IPS-18c (cell line): ENCODE measurements at regions not wholly inside any gene's neighbourhood (a gene's known extent, or its start where the extent isn't known, plus 50 kb on each side); places are given as distances from the start of the nearest gene placed in this dataset.

ENCODE experiments used
- H3K4me3 ChIP-seq: 2 replicates; pipeline ENCODE4 v1.7.0; 2013; ENCODE audit warnings: low read depth, mild to moderate bottlenecking, low read length, moderate library complexity; ENCODE audit not compliant: insufficient read depth
- H3K9me3 ChIP-seq: one replicate; pipeline ENCODE4 v1.6.1; 2013; ENCODE audit warnings: mild to moderate bottlenecking, low read length, moderate library complexity; ENCODE audit not compliant: control insufficient read depth, insufficient read depth

DNA sequence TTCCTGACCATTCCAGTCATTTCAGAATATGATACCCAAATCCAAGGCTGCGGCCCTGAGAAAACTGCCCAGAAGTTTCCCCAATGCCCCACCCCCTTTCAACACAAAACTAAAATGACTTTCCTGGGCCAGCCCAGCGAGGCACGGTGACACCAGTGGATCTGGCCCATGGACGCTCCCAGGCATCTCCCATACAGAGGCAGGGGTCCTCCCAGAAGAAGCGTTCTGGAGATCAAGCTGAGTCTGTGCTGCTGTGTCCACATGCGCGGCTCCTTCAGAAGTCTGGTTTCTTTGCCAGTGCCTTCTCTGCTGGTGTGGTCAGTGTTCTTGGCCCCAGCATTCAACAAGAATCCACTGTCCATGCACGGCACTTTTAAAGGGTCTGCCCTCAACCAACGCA, 228.2 kb upstream of the SFSWAP start:
- no peaks in the 10 kb centered on the region for H3K9me3 ChIP-seq

DNA sequence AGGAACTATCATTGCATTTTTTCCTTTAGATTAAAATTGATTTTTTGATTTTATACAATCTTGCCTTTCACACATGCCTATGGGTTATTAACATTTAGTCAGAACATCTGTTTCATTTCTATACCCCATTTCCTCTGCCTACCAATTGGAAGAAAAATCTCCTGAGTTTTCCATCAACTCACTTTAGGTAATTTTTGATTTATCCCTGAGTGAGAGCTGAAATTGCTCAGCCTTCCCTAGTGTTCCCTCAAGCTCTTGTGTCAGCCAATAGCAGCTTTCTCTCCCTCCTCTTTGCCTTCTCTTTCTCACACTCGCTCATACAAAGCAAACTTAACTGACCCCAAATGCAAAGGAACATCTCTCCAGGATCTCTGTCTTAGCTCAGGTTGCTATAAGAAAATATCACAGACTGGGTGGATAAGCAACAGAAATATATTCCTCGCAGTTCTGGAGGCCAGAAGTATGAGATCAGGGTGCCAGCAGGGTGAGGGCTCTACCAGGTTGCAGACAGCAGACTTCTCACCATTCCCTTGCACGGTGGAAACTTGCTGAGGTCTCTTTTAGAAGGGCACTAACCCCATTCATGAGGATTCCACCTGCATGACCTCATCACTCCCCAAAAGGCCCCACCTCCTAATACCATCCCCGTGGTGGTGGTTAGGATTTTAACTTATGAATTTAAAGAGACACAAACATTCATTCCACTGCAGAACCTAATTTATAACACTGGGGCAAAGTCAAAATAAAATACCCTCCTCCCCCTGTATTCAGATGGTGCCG, 224.2 kb upstream of the SFSWAP start:
- Histone ChIP-seq H3K4me3 (no peak overlapping the region), H3K9me3 (no peaks in the 10 kb centered on the region)

More for the DNA sequence above, 228.2 kb upstream of the SFSWAP start:
- H3K4me3 ChIP-seq = no peak overlapping the region

DNA sequence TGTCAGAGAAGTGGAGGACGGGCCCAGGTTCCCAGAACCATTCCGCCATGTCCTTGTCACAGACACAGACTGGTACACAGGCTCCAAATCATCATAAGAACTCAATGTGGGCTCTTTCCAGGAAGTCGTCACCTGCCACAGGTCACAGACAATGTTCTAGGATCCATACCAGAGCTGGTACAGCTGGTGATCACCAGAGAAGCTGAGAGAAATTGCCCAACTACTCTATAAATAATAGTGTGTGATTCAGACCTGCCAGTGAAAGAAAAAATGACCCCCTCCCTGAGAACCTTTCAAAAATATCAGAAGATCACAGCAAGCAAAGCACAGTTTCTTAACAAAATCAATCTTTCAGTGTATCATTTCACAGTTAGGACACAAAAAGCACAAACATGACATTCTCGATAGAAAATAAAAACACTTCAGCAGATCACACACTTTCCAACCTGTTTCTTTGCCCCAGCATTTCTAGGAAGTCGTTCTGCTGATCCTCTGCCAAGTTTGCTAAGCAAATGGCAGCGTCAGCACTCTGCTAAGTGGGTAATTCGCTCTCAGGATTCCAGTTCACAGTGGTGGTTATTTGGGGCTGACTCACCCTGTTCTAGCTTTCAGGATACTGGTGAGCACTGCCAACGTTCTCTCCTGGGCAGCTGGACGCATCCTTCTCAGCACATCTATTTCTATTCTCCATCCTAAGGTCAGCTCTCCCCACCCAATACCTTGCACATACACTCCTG, 223.3 kb upstream of the SFSWAP start:
- Histone ChIP-seq H3K9me3 (no peaks in the 10 kb centered on the region), H3K4me3 (no peak overlapping the region)

DNA sequence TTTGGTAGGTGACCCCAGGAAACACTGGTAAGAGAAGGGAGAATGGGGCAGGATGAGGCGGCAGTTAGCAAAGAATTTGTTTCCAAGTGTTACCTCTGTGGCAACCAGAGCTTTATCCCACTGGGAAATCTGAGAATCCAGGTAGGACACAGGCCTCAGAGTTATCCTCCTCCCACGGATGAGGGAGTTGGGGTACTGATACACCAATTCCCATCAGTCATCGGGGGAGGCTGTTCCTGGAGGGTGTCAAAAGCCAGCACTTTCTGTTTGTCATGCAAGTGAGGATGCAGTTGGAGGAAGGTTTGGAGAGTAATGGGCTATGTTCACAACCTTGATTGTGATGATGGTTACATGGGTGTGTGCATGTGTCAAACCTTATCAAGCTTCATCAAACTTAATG, 221.2 kb upstream of the SFSWAP start:
- Histone ChIP-seq H3K4me3 (no peak overlapping the region), H3K9me3 (no peaks in the 10 kb centered on the region)

DNA sequence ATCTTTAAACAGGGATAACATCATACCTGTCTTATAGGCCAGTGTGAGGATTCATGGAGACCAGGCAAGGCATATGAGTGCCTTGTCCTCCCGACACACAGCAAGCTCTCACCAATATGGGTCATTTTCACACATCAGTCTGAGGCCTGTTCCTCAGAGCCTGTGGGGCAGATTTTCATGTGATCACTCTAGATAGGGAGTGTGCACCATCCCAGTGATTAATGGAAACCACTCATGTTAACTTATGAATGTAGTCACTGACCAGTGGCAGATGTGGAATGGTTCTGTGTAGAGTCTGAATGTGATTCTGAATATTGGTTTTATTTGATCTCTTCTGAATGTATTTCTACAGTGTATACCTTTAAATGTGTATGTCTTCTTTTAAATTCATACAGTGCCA, 219.7 kb upstream of the SFSWAP start:
- no peaks in the 10 kb centered on the region for H3K9me3 ChIP-seq

DNA sequence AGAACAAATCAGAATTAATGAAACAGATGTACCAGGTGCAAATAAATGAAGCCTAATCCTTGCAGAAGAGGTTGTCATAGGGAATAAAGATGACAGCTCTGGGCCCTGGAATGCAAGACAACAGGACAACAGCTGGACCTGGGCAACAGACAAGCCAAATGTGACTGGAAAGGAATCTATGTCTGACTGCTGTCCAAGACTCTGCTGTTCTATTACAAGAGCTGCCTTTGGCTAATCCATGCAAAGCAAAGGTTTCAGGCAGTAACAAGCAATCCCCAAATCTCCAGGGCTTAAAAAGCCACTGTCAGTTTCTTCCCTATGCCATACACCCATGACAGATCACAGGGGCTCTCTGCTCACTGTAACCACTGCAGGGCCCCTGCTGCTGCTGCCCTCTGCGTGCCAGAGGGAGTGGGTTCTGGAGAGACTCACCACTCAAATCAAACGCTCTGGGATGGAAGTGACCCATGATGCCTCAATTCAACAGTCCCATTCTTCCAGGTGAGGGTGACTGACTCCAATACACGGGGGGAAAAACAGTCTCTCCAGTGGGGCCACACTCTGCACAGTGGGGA, 218.9 kb upstream of the SFSWAP start:
- Histone ChIP-seq H3K4me3 (no peak overlapping the region), H3K9me3 (no peaks in the 10 kb centered on the region)

More for the DNA sequence above, 219.7 kb upstream of the SFSWAP start:
- no peak overlapping the region for H3K4me3 ChIP-seq

DNA sequence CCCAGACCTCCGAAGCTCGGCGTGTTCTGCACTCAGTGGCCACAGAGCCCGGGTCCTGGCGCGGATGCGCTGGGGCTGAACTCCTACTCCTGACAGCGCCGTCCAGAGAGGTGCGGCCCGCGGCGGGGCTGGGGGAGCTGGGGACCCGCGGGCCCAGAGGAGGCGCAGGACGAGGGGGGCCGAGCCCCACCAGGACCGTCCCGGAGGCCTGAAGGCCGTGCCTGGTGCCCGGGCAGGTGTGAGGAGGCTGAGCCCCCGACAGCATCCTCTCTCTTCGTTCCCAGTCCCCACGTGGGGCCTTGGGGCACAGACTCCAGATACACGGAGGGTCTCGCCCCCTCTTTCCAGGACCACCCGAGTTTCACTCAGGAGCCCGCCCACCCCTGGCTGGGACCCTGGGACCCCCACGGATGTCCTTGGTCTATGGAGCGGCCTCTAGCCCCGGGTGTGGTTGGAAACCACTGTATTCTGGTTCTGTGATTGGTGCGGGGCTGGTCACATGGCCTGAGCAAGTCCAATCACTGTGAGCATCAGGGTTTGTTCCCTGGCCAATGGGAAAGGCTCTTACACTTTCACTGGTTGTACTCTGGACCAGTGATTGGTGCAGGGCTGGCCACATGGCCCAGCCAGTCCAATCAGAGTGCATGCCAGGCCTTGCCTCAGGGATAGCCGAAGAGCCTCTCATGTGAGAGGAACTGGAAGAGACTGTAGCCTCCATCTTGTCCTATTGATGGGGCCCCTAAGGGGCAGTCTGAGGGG, 217.6 kb upstream of the SFSWAP start:
- no peaks in the 10 kb centered on the region for H3K9me3 ChIP-seq
- no peak overlapping the region for H3K4me3 ChIP-seq

DNA sequence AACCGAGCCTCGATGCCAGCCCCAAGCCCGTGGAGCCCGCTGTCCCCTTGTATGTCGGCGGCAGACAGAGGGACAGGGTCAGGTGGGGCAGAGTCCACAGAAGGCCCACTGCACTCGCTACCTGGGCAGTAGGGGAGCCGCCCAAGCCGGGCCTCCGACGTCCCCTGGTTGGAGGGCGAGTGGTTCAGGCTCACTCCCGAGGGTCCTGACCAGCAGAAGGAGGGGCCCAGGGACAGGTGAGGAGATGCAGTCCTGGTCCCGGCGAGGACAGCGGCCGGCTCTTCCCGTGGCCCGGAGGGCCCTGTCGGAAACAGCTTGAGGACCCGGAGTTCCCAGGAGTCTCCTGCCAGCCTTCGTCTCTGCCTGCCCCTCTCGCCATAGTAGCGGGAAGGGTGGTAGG, 216.7 kb upstream of the SFSWAP start:
- H3K4me3 ChIP-seq = no peak overlapping the region
- H3K9me3 ChIP-seq = no peaks in the 10 kb centered on the region

DNA sequence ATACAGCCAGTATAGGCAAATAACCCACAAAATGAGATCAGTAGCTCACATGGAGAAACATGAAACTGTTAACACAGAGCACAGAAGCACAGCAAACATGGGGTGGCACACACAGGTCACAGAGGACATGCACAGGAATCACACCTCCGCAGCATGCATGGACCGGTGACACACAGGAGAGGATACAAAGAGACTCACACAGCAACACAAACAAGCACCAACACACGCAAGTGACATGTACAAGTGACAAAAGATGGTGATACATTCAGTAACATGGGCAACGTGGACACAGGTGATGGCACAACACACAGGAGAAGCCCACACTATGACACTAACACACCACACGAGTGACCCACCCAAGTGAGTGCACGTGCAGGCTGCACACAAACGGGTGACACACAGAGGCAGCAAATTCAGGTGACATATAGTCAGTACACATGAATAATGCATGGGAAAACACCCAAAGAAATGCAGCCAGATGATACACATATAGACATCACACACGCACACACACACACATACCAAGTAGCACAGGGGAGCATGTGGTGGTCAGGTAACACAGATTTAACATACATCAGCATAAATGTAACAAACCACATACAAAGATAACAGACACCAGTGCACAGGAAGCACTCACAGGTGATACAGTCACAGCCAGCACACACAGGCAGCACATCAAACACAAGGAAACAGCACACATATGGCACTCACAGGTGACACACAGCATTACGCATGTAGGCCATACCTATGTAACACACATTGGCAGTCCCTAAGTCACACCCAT, 216.0 kb upstream of the SFSWAP start:
- Histone ChIP-seq H3K9me3 (no peaks in the 10 kb centered on the region), H3K4me3 (no peak overlapping the region)

DNA sequence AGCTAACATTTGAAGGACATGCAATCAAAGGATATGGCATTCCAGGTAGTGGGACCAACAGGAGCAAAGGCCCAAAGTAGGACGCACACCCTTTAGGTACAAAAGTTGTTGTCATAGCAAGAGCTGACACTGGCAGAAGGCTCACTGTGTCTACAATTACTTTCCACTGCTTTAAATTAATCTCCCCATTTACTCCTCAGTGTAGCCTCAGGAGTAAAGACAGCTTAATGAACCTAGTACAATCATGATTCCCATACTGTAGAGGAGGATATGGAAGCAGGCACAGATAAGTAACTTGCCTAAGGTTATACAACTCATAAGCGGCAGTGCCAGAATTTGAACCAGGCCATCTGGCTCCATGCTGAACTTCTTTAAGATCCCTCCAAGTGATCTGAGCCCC, 212.9 kb upstream of the SFSWAP start:
- no peak overlapping the region for H3K4me3 ChIP-seq

DNA sequence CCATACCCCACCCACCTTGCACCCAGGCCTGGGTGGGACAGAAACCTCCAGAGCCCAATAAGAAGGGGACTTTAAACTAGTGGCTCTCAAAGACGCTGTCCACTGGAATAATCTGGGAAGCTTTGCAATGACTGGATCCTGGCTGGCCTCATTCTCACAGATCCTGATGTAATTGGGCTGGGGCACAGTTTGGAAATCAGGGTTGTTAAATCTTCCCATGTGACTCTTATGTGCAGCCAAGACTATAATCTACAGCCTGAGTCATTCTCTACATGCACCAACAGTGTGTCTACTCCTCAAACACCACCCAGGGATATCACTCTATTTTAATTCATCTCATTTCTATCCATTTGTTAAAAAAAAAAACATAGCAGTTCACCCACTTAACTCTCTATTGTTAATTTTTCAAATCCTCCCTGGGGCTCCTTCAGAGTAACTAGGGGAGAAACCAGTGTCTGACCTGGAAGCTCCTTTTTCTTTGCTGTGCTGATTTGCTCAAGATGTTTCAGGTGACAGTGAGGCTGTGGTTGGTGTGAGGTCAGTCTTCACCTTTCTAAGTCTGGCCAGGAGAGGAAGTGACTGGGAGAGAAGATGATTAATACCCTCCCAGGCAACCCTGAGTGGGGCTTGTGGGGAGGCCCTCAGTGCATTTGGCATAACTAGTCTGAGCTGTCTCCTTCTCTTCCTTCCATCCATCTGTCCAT, 211.6 kb upstream of the SFSWAP start:
- no peaks in the 10 kb centered on the region for H3K9me3 ChIP-seq
- H3K4me3 ChIP-seq = no peak overlapping the region

More for the DNA sequence above, 212.9 kb upstream of the SFSWAP start:
- no peaks in the 10 kb centered on the region for H3K9me3 ChIP-seq

DNA sequence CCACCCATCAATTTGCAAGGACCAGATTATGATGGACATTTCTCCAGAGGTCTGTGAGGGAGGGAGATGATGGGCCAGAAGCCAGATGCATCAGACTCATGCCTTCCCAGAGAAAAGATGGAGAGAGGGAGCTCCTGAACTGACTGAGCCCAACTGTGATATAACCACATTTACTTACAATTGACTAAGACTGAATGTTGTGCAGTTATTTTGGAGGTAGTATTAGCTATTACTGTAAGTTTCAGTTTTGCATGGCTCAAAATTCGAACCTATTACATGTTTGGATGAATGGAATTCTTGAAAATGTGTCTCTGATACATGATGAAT, 211.1 kb upstream of the SFSWAP start:
- no peak overlapping the region for H3K4me3 ChIP-seq
- H3K9me3 ChIP-seq = no peaks in the 10 kb centered on the region

DNA sequence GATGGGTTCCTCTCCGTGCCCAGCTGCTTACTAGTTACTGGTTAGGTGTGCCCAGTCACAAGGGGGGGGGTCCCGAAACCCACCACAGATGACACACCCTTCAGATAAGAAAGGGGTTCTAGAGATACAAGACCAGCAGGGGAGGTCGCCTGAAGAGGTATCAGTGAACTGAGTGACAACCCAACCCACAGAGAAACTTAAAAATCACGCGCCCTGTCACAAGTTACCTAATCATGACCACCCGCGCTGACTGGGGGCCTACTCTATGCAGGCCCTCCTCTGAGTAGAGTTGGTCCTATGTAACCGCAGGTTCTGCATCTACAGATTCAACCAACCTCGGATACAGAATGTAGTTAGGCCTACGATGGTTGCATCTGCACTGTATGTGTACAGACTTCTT, 210.3 kb upstream of the SFSWAP start:
- Histone ChIP-seq H3K4me3 (no peak overlapping the region), H3K9me3 (no peaks in the 10 kb centered on the region)

DNA sequence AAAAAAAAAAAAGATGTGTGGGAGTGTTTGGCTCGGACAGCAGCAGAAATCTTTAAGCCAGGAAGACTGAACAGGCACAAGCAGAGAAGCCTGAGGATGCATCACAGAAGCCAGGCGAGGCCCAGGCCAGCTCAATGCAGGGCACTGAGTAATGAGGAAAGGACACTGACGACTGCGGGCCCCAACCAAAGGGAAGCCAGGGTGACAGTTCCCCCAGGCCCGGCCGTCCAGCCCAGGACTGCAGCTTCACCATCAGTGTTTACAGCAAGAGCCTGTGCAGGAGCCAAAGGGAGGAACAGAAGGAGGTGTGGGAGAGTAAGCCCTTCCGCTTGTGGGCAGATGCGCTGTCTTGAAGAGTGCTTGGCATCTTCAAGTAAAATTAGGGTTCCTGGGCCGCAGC, 205.3 kb upstream of the SFSWAP start:
- H3K4me3 ChIP-seq = no peak overlapping the region

DNA sequence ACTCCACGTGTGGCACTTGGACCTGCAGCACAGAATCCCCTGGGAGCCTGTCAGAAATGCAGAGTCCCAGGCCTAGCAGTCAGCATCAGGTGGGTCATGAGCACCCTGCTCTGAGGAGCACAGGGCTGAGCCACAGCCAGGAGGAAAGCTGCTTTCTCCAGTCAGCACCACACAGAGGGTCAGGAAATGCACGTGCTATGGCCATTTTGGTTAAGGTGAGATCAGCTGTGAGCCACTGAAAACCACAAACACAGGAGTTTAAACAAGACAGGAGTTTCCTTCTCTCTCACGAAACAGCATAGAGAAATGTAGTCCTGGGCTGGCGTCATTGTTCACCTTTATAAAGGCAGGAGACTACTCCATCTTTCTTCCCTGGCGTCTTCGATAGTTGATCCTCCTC, 204.5 kb upstream of the SFSWAP start:
- H3K9me3 ChIP-seq = no peaks in the 10 kb centered on the region
- H3K4me3 ChIP-seq = no peak overlapping the region

More for the DNA sequence above, 205.3 kb upstream of the SFSWAP start:
- H3K9me3 ChIP-seq = no peaks in the 10 kb centered on the region

DNA sequence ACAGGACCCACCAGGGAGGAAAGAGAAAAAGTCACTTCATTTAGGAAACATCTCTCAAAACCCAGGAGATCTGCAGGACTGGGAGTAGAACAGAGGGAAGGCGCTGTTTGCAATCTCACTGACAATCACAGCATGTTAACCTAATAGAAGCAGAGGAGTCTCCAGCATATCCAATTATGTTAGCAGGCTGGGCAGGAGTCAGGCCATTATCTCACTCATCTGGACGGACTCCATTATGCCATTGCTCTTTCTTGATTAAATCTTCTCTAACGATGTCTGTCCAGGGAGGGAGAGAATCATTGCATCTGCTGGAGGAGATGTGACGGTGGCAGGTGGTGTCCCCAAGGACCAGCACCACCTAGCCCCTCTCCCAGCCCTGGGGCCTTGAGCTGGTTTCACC, 203.8 kb upstream of the SFSWAP start:
- Histone ChIP-seq H3K9me3 (no peaks in the 10 kb centered on the region), H3K4me3 (no peak overlapping the region)
